ENCODE measurements at regions not wholly inside any gene's neighbourhood (a gene's known extent, or its start where the extent isn't known, plus 50 kb on each side); places are given as distances from the start of the nearest gene placed in this dataset.

DNA sequence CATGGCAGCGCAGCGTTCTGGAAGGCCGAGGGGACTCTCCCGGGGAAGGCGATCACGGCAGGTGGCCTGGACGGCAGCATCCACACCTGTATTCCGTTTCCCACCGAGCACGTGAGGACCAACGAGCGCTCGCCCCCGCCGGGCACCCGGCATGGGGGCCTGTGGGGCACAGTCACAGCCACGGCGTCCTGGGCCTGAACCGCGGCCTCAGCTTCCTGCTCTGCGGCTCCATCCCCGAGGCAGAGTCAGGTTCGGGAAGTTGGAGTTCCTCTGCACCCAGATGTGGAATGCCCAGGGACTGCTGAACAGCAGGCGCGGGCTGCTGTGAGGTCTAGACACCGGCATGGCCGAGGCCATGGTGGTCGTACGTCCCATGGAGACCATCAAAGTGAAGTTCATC lies 1713.9 kb downstream of the TP53TG3F start:
- TF ChIP-seq CTCF (IDR thresholded peaks at IDR 0.05; ENCODE audit: low read depth, low read length) = no peak
- TF ChIP-seq EZH2phosphoT487 (IDR thresholded peaks at IDR 0.05; ENCODE audit: low read depth) = no peak

Data from OCI-LY3 (cell line).